SK-N-SH (cell line): ENCODE measurements at regions not wholly inside any gene's neighbourhood (a gene's known extent, or its start where the extent isn't known, plus 50 kb on each side); places are given as distances from the start of the nearest gene placed in this dataset.

Source experiments
- CTCF ChIA-PET: fragments of 300-600, 350-600 bp; formaldehyde crosslinking; extraction: SDS; loops from one replicate; lab custom pipeline; 2021; lab: Yijun Ruan, JAX
- POLR2A ChIA-PET: fragments of 350-600 bp; sonication (Branson Sonifier 250); formaldehyde crosslinking; extraction: SDS; loops from one replicate; lab custom pipeline; 2020; ENCODE audit warnings: antibody characterized with exemption, inconsistent platforms; lab: Yijun Ruan, JAX
- DNase-seq: peaks from one replicate; pipeline ENCODE4 v3.0.0; 2012
- H2AFZ ChIP-seq: fragments of 200-600 bp; sonication (generic); 2 replicates; pipeline ENCODE4 v1.8.1; 2016; ENCODE audit warnings: antibody characterized with exemption, mild to moderate bottlenecking, low read depth
- H3F3A ChIP-seq: fragments of 200-600 bp; sonication (generic); replicated peaks from 2 replicates; pipeline ENCODE3; 2016; ENCODE audit warnings: antibody characterized with exemption, mild to moderate bottlenecking; ENCODE audit not compliant: insufficient read depth
- H3K27ac ChIP-seq, 2 experiments: fragments of 200-500 bp in 1 of 2; fragments of 200-600 bp in 1 of 2; sonication (Bioruptor generic) in 1 of 2; sonication (generic), shearing (Covaris generic) in 1 of 2; 2 replicates each; pipeline versions ENCODE4 v1.5.1 to v1.6.1; 2014 to 2016; ENCODE audit warnings: low read depth in 2 of 2, inconsistent platforms in 1 of 2, low read length in 1 of 2, mild to moderate bottlenecking in 1 of 2, mixed read lengths in 1 of 2
- H3K27me3 ChIP-seq: fragments of 200-600 bp; sonication (generic), shearing (Covaris generic); 2 replicates; pipeline ENCODE4 v1.6.1; 2016; ENCODE audit warnings: mixed run types; ENCODE audit not compliant: insufficient read depth
- H3K36me3 ChIP-seq, 2 experiments: fragments of 200-500 bp in 1 of 2; fragments of 200-600 bp in 1 of 2; sonication (Bioruptor generic) in 1 of 2; sonication (generic) in 1 of 2; replicated peaks in 1 of 2; 2 replicates each; pipeline versions ENCODE3 to v1.5.1; 2014 to 2016; ENCODE audit warnings: low read length in 1 of 2, mild to moderate bottlenecking in 1 of 2; ENCODE audit not compliant: insufficient read depth in 2 of 2, control insufficient read depth in 1 of 2
- H3K4me1 ChIP-seq, 2 experiments: fragments of 200-500 bp in 1 of 2; fragments of 200-600 bp in 1 of 2; sonication (Bioruptor generic) in 1 of 2; sonication (generic), shearing (Covaris generic) in 1 of 2; 2 replicates each; pipeline versions ENCODE4 v1.5.1 to v1.6.1; 2014 to 2016; ENCODE audit warnings: low read depth in 1 of 2, low read length in 1 of 2, mixed run types in 1 of 2; ENCODE audit not compliant: insufficient read depth in 2 of 2, control insufficient read depth in 1 of 2
- H3K4me2 ChIP-seq: fragments of 200-600 bp; sonication (generic), shearing (Covaris generic); 2 replicates; pipeline ENCODE4 v1.6.1; 2017; ENCODE audit warnings: mixed run types
- H3K4me3 ChIP-seq, 2 experiments: fragments of 200-500 bp in 1 of 2; fragments of 200-600 bp in 1 of 2; sonication (Bioruptor generic) in 1 of 2; sonication (generic), shearing (Covaris generic) in 1 of 2; 2 replicates each; pipeline versions ENCODE4 v1.5.1 to v1.8.1; 2014 to 2016; ENCODE audit warnings: low read depth in 2 of 2, inconsistent platforms in 1 of 2, low read length in 1 of 2, mild to moderate bottlenecking in 1 of 2, mixed read lengths in 1 of 2, moderate library complexity in 1 of 2
- H3K79me2 ChIP-seq: fragments of 200-600 bp; sonication (generic); 2 replicates; pipeline ENCODE4 v1.8.1; 2017; ENCODE audit warnings: mild to moderate bottlenecking; ENCODE audit not compliant: insufficient read depth
- H3K9ac ChIP-seq: fragments of 200-600 bp; sonication (generic); 2 replicates; pipeline ENCODE4 v1.6.1; 2017; ENCODE audit warnings: mixed run types
- H3K9me2 ChIP-seq: fragments of 200-600 bp; sonication (generic); 2 replicates; pipeline ENCODE4 v1.6.1; 2017; ENCODE audit warnings: mixed run types
- H3K9me3 ChIP-seq: fragments of 200-600 bp; sonication (generic); 2 replicates; pipeline ENCODE4 v1.6.1; 2017; ENCODE audit warnings: mixed run types, mild to moderate bottlenecking, moderate library complexity
- H4K20me1 ChIP-seq: fragments of 200-600 bp; sonication (generic); 2 replicates; pipeline ENCODE4 v1.6.1; 2017; ENCODE audit warnings: mild to moderate bottlenecking, mixed run types; ENCODE audit not compliant: insufficient read depth
- CHD2 ChIP-seq: fragments of 150-350 bp; IDR thresholded peaks from 2 replicates; pipeline ENCODE4 v1.6.1; 2018; ENCODE audit warnings: low read length; ENCODE audit not compliant: partially characterized antibody
- CTCF ChIP-seq: fragments of 200-600 bp; sonication (generic); IDR thresholded peaks from 2 replicates; pipeline ENCODE4 v1.6.1; 2017; ENCODE audit warnings: antibody characterized with exemption, mild to moderate bottlenecking, moderate library complexity
- EZH2phosphoT487 ChIP-seq: fragments of 200-600 bp; sonication (generic); IDR thresholded peaks from 2 replicates; pipeline ENCODE4 v1.6.1; 2017; ENCODE audit warnings: low read depth, mixed run types, mild to moderate bottlenecking, antibody characterized with exemption, moderate library complexity, borderline replicate concordance
- JUND ChIP-seq: IDR thresholded peaks from 2 replicates; pipeline ENCODE4 v1.4.0; 2012
- PBX3 ChIP-seq: IDR thresholded peaks from 2 replicates; pipeline ENCODE4; 2012
- POLR2AphosphoS5 ChIP-seq: IDR thresholded peaks from 2 replicates; pipeline ENCODE4 v1.6.1; 2012; ENCODE audit warnings: low read depth, low read length
- SMC3 ChIP-seq: IDR thresholded peaks from 2 replicates; pipeline ENCODE4 v1.6.1; 2012; ENCODE audit warnings: low read depth, low read length, improper control_type of control experiment
- TAF1 ChIP-seq: IDR thresholded peaks from 2 replicates; pipeline ENCODE4 v1.6.1; 2012; ENCODE audit warnings: low read depth, mild to moderate bottlenecking, low read length, moderate library complexity, borderline replicate concordance
- USF1 ChIP-seq: IDR thresholded peaks from 2 replicates; pipeline ENCODE4 v1.4.0; 2012; ENCODE audit warnings: low read depth, borderline replicate concordance
- USF2 ChIP-seq: fragments of 150-350 bp; IDR thresholded peaks from 2 replicates; pipeline ENCODE4 v1.6.1; 2017; ENCODE audit warnings: antibody characterized with exemption, low read length, low read depth, borderline replicate concordance
- YY1 ChIP-seq: IDR thresholded peaks from 2 replicates; pipeline ENCODE4 v1.4.0; 2012; ENCODE audit warnings: low read depth, mild to moderate bottlenecking
- ZBTB33 ChIP-seq: IDR thresholded peaks from 2 replicates; pipeline ENCODE4 v1.4.0; 2012; ENCODE audit warnings: low read depth, borderline replicate concordance
- WGBS: methylation state at CpG from one replicate; pipeline ENCODE4 v1.1.6; 2017; ENCODE audit warnings: low lambda C conversion rate; 5-methylcytosine and 5-hydroxymethylcytosine counted together

GRCh38 chr6:170464080-170464479 lies 89.0 kb downstream of the PSMB1 start (continued):
- TF ChIP-seq PBX3 (no peak), USF2 (no peak)

- no peaks in the 10 kb centered on the region for H3K36me3 ChIP-seq
- no peak overlapping the region for H3K4me2 ChIP-seq
- no peak for DNase-seq
- no peak overlapping the region for H3K4me3 ChIP-seq
- no peaks in the 10 kb centered on the region for H3K9me3 ChIP-seq
- no peaks in the 10 kb centered on the region for H3K79me2 ChIP-seq
- H3K27me3 ChIP-seq: no peaks in the 10 kb centered on the region
- ChIA-PET CTCF (interaction anchor here (1.1 to 2.0 kb wide), 2 partner anchors 9 to 632 kb away, joined by 5 to 6 read pairs; no protein-coding TSS in a partner anchor), POLR2A (no interaction called here)
- H3F3A ChIP-seq: no peaks in the 10 kb centered on the region
- H4K20me1 ChIP-seq: no peaks in the 10 kb centered on the region
- H3K4me1 ChIP-seq: no peaks in the 10 kb centered on the region
- H3K27ac ChIP-seq: no peak overlapping the region
- no peak overlapping the region for H3K9ac ChIP-seq
- H3K9me2 ChIP-seq: no peaks in the 10 kb centered on the region
- WGBS: 72% methylated on average over 18 of the region's 22 CpGs
- TF ChIP-seq SMC3 (no peak), USF1 (no peak), EZH2phosphoT487 (no peak), TAF1 (no peak), POLR2AphosphoS5 (no peak), ZBTB33 (no peak), JUND (no peak), CHD2 (no peak), CTCF (no peak), YY1 (no peak)
- TF ChIP-seq, all 33 proteins: peak for 0
- H2AFZ ChIP-seq: no peak overlapping the region
These were observed 89.9 kb downstream of the PSMB1 start for GRCh38 chr6:170463101-170463721.
